ENCODE measurements at regions not wholly inside any gene's neighbourhood (a gene's known extent, or its start where the extent isn't known, plus 50 kb on each side); places are given as distances from the start of the nearest gene placed in this dataset.
A peak's percentile ranks its signal among the peaks of the same experiment; 100 is the strongest.

DNA sequence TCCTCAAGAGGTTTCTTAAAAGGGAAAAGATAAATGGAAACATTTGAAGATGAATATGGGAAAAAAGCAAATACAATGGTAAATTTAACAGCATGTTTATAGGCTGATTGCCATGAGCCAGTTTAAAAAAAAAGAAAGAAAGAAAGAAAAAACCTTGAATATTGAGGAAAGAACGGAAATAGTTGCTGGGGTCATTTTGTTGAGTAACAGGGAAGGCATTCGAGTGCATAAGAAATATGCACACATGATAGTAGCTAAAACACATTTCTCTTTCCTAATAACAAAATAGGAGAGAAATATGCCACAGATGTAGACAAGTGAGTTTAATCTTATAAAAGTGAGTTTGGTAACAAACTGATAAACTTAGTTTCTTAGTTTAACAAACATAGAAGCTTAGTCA lies 864.6 kb upstream of the ACO1 start (continued):
- TF ChIP-seq, protein P1, sequence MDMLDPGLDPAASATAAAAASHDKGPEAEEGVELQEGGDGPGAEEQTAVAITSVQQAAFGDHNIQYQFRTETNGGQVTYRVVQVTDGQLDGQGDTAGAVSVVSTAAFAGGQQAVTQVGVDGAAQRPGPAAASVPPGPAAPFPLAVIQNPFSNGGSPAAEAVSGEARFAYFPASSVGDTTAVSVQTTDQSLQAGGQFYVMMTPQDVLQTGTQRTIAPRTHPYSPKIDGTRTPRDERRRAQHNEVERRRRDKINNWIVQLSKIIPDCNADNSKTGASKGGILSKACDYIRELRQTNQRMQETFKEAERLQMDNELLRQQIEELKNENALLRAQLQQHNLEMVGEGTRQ (IDR thresholded peaks at IDR 0.05; ENCODE audit: borderline replicate concordance, low read depth, low read length) = no peak
- TF ChIP-seq ZNF207 (IDR thresholded peaks at IDR 0.05; ENCODE audit: borderline replicate concordance) = no peak
- TF ChIP-seq NBN (IDR thresholded peaks at IDR 0.05) = no peak
- TF ChIP-seq, protein P2, sequence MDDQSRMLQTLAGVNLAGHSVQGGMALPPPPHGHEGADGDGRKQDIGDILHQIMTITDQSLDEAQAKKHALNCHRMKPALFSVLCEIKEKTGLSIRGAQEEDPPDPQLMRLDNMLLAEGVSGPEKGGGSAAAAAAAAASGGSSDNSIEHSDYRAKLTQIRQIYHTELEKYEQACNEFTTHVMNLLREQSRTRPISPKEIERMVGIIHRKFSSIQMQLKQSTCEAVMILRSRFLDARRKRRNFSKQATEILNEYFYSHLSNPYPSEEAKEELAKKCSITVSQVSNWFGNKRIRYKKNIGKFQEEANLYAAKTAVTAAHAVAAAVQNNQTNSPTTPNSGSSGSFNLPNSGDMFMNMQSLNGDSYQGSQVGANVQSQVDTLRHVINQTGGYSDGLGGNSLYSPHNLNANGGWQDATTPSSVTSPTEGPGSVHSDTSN (IDR thresholded peaks at IDR 0.05; ENCODE audit: insufficient replicate concordance, low read depth, low read length) = no peak
- no peak for TF ChIP-seq MTA3 (IDR thresholded peaks at IDR 0.05; ENCODE audit: borderline replicate concordance, low read length)

DNA sequence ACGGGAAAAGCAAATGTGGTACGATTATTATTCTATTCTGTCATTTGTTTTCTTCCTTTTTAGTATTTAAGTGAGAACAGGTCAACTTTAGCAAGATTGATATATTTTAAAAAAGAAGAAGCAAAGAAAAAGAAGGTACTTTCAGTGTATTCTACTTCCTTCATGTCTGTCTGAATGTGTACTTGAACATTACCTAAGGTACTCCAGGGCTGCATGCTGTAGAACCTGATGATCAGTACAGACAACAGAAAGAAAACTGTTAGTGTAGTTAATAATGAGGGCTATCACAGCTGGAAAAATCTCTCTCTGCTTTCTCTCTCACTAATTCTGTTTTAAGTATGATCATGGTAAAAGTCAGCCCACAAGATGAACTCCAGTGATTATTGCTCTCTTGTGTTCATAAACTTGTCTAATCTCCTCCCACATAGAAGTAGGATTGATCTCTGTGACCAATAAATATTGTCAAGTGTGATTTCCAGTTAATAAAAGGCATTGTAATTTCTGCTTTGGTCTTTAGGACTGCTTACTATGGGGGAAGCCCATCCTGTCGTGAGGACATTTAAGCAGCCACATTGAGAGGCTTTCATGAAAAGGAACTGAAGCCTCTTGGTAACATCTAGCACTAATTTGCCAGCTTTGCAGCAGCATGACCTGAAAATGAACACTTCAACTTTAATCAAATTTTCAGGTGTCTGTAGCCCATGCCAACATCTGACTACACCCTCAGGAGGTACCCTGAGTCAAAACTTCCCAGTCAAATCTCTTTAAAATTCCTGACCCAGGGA lies 864.0 kb upstream of the ACO1 start:
- FAIRE-seq = no peak
- POLR2A ChIA-PET = no interaction called here

More for the DNA sequence above, 864.0 kb upstream of the ACO1 start:
- ChIA-PET SMC1A (ENCODE audit: uncharacterized antibody, unreplicated experiment) (interaction anchor here (1.5 to 3.2 kb wide), 2 partner anchors 22 to 36 kb away, joined by 3 to 11 read pairs; no protein-coding TSS in a partner anchor), CTCF (no interaction called here), RAD21 (ENCODE audit: unreplicated experiment) (no interaction called here)
- H3K9ac ChIP-seq (ENCODE audit: control insufficient read depth, insufficient read depth, low read length) = no peak overlapping the region
- no peaks in the 10 kb centered on the region for H3K79me2 ChIP-seq (ENCODE audit: control insufficient read depth, insufficient read depth, low read length)
- no peaks in the 10 kb centered on the region; the same call in 2 of the 3 replicates for H3K9me3 ChIP-seq (replicated peaks; ENCODE audit: control insufficient read depth, insufficient read depth, low read length)
- intact Hi-C loops (cut with micrococcal nuclease; ENCODE audit: unreplicated experiment) (no loop called here), in situ Hi-C loops (cut with MboI) (no loop called here)
- no peaks in the 10 kb centered on the region for H4K20me1 ChIP-seq (ENCODE audit: control insufficient read depth, insufficient read depth)
- no peak overlapping the region for H3K27ac ChIP-seq (ENCODE audit: control insufficient read depth, insufficient read depth)
- peak overlapping the region; percentile 58 for H2AFZ ChIP-seq (ENCODE audit: control insufficient read depth, low read depth, low read length)
- TF ChIP-seq POLR2AphosphoS5 (IDR thresholded peaks at IDR 0.05; ENCODE audit: low read length) (no peak), MEF2A (IDR thresholded peaks at IDR 0.05; ENCODE audit: insufficient read depth, low read depth, low read length) (no peak), RAD51 (IDR thresholded peaks at IDR 0.05) (no peak), ZNF207 (IDR thresholded peaks at IDR 0.05; ENCODE audit: borderline replicate concordance) (no peak), NR2F1 (conservative IDR thresholded peaks at IDR 0.05) (no peak), SPI1 (IDR thresholded peaks at IDR 0.05; ENCODE audit: borderline replicate concordance, insufficient read depth, low read depth, low read length) (peak; percentile 11; the same call in 1 of the 2 replicates)
- TF ChIP-seq, protein P3, sequence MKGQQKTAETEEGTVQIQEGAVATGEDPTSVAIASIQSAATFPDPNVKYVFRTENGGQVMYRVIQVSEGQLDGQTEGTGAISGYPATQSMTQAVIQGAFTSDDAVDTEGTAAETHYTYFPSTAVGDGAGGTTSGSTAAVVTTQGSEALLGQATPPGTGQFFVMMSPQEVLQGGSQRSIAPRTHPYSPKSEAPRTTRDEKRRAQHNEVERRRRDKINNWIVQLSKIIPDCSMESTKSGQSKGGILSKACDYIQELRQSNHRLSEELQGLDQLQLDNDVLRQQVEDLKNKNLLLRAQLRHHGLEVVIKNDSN (IDR thresholded peaks at IDR 0.05; ENCODE audit: borderline replicate concordance, extremely low read length, insufficient read depth, low read depth, low read length) = no peak
- ATAC-seq (peak; percentile 71), DNase-seq (ENCODE audit: low read depth, low spot score) (peak; percentile 5)
- no TSS peak for BruUV-seq (replicated peaks)
- H3K4me1 ChIP-seq (ENCODE audit: control insufficient read depth, insufficient read depth, low read length) = peaks cover 5% of the 10 kb centered on the region
- H3K36me3 ChIP-seq (ENCODE audit: control insufficient read depth in 2 of 2, insufficient read depth in 2 of 2, low read length in 1 of 2) = no peaks in the 10 kb centered on the region
- 32% methylated on average over 3 of the region's 3 CpGs for WGBS (ENCODE audit: insufficient coverage, insufficient replicate concordance, low lambda C conversion rate, missing lambda C conversion rate)
- no peak overlapping the region for H3K4me2 ChIP-seq (ENCODE audit: control insufficient read depth, insufficient read depth)
- no peaks in the 10 kb centered on the region for H3K27me3 ChIP-seq (replicated peaks in 1 of 2; ENCODE audit: control insufficient read depth in 2 of 2, insufficient read depth in 2 of 2, low read length in 1 of 2)
- H3K4me3 ChIP-seq = no peak overlapping the region
